ENCODE measurements at regions not wholly inside any gene's neighbourhood (a gene's known extent, or its start where the extent isn't known, plus 50 kb on each side); places are given as distances from the start of the nearest gene placed in this dataset.
"Not testable (repeated sequence)": the region's sequence is repeated elsewhere in the genome, so short reads cannot be mapped to it uniquely, and the experiment has no call there.

GRCh38 chr1:121117622-121118479, 66.3 kb downstream of the FAM72B start:
- DNase-seq, result not testable (repeated sequence)

All from 8988T (cell line).